ENCODE measurements at regions not wholly inside any gene's neighbourhood (a gene's known extent, or its start where the extent isn't known, plus 50 kb on each side); places are given as distances from the start of the nearest gene placed in this dataset.

GRCh38 chr4:58766763-58767162 is 1656.6 kb upstream of the IGFBP7 start:
- Mint-ChIP-seq H3K4me1 (no peaks in the 10 kb centered on the region), H3K4me3 (no peak overlapping the region), H3K9me3 (peaks cover 4 to 8% of the 10 kb centered on the region in 2 donors), H3K27me3 (ENCODE audit: low read depth in 2 of 2) (no peaks in the 10 kb centered on the region), H3K36me3 (no peaks in the 10 kb centered on the region), H3K27ac (no peak overlapping the region)
- WGBS (ENCODE audit: insufficient coverage), result 82% methylated on average over 1 of the region's 2 CpGs
- H3K36me3 ChIP-seq (ENCODE audit: control insufficient read depth, insufficient read depth, low read length), result no peaks in the 10 kb centered on the region
- no peak overlapping the region for H3K4me3 ChIP-seq (ENCODE audit: low read length)
- H3K27ac ChIP-seq (ENCODE audit: low read length), result no peak overlapping the region
- ATAC-seq (no peak), DNase-seq (no peak)
- H3K4me1 ChIP-seq (ENCODE audit: control insufficient read depth, insufficient read depth, low read length), result no peaks in the 10 kb centered on the region
- no peaks in the 10 kb centered on the region for H3K9me3 ChIP-seq (ENCODE audit: control insufficient read depth, insufficient read depth, low read length)
- intact Hi-C loops (cut with micrococcal nuclease), result no loop called here
- TF ChIP-seq CTCF (IDR thresholded peaks at IDR 0.05), result no peak
- no peaks in the 10 kb centered on the region for H3K27me3 ChIP-seq (ENCODE audit: control insufficient read depth, insufficient read depth, low read length)

GRCh38 chr4:58761563-58761962 is 1651.4 kb upstream of the IGFBP7 start:
- Mint-ChIP-seq H3K27me3 (ENCODE audit: low read depth in 2 of 2) (no peaks in the 10 kb centered on the region), H3K36me3 (no peaks in the 10 kb centered on the region), H3K4me1 (no peaks in the 10 kb centered on the region), H3K27ac (no peak overlapping the region), H3K4me3 (no peak overlapping the region), H3K9me3 (peaks cover 6 to 7% of the 10 kb centered on the region in 2 donors)
- DNase-seq, result no peak
- no peaks in the 10 kb centered on the region for H3K27me3 ChIP-seq (ENCODE audit: control insufficient read depth, insufficient read depth, low read length)
- ATAC-seq, result no peak
- no peak overlapping the region for H3K27ac ChIP-seq (ENCODE audit: low read length)
- WGBS (ENCODE audit: insufficient coverage), result 70% methylated on average over 2 of the region's 2 CpGs
- no peaks in the 10 kb centered on the region for H3K9me3 ChIP-seq (ENCODE audit: control insufficient read depth, insufficient read depth, low read length)
- no peak overlapping the region for H3K4me3 ChIP-seq (ENCODE audit: low read length)
- no peaks in the 10 kb centered on the region for H3K36me3 ChIP-seq (ENCODE audit: control insufficient read depth, insufficient read depth, low read length)
- no peaks in the 10 kb centered on the region for H3K4me1 ChIP-seq (ENCODE audit: control insufficient read depth, insufficient read depth, low read length)
- TF ChIP-seq CTCF (IDR thresholded peaks at IDR 0.05), result no peak
- intact Hi-C loops (cut with micrococcal nuclease), result no loop called here

- no peak overlapping the region for H3K27ac Mint-ChIP-seq
- no peak for ATAC-seq
- H3K27ac ChIP-seq (ENCODE audit: low read length), result no peak overlapping the region
- H3K4me1 Mint-ChIP-seq, result no peaks in the 10 kb centered on the region
- DNase-seq, result no peak
- H3K9me3 ChIP-seq (ENCODE audit: control insufficient read depth, insufficient read depth, low read length), result no peaks in the 10 kb centered on the region
- H3K4me3 ChIP-seq (ENCODE audit: low read length), result no peak overlapping the region
- no peak for TF ChIP-seq CTCF (IDR thresholded peaks at IDR 0.05)
- H3K9me3 Mint-ChIP-seq, result peaks cover 6 to 7% of the 10 kb centered on the region in 2 donors
- H3K36me3 ChIP-seq (ENCODE audit: control insufficient read depth, insufficient read depth, low read length), result no peaks in the 10 kb centered on the region
- H3K4me3 Mint-ChIP-seq, result no peak overlapping the region
- no peaks in the 10 kb centered on the region for H3K27me3 ChIP-seq (ENCODE audit: control insufficient read depth, insufficient read depth, low read length)
- H3K4me1 ChIP-seq (ENCODE audit: control insufficient read depth, insufficient read depth, low read length), result no peaks in the 10 kb centered on the region
- intact Hi-C loops (cut with micrococcal nuclease), result no loop called here
- H3K36me3 Mint-ChIP-seq, result no peaks in the 10 kb centered on the region
- H3K27me3 Mint-ChIP-seq (ENCODE audit: low read depth in 2 of 2), result no peaks in the 10 kb centered on the region
These were observed 1650.6 kb upstream of the IGFBP7 start for GRCh38 chr4:58760737-58761136.

- ATAC-seq (no peak), DNase-seq (no peak)
- Mint-ChIP-seq H3K36me3 (no peaks in the 10 kb centered on the region), H3K4me3 (no peak overlapping the region), H3K27me3 (ENCODE audit: low read depth in 2 of 2) (no peaks in the 10 kb centered on the region), H3K27ac (no peak overlapping the region), H3K9me3 (peaks cover 6 to 7% of the 10 kb centered on the region in 2 donors), H3K4me1 (no peaks in the 10 kb centered on the region)
- WGBS (ENCODE audit: insufficient coverage), result 100% methylated on average over 1 of the region's 1 CpG
- no peak overlapping the region for H3K4me3 ChIP-seq (ENCODE audit: low read length)
- no peaks in the 10 kb centered on the region for H3K27me3 ChIP-seq (ENCODE audit: control insufficient read depth, insufficient read depth, low read length)
- H3K9me3 ChIP-seq (ENCODE audit: control insufficient read depth, insufficient read depth, low read length), result no peaks in the 10 kb centered on the region
- H3K36me3 ChIP-seq (ENCODE audit: control insufficient read depth, insufficient read depth, low read length), result no peaks in the 10 kb centered on the region
- TF ChIP-seq CTCF (IDR thresholded peaks at IDR 0.05), result no peak
- H3K4me1 ChIP-seq (ENCODE audit: control insufficient read depth, insufficient read depth, low read length), result no peaks in the 10 kb centered on the region
- H3K27ac ChIP-seq (ENCODE audit: low read length), result no peak overlapping the region
- intact Hi-C loops (cut with micrococcal nuclease), result no loop called here
These were observed 1649.9 kb upstream of the IGFBP7 start for GRCh38 chr4:58760100-58760499.

Data from natural killer cell (primary cell).